ENCODE measurements at regions not wholly inside any gene's neighbourhood (a gene's known extent, or its start where the extent isn't known, plus 50 kb on each side); places are given as distances from the start of the nearest gene placed in this dataset.
A peak's percentile ranks its signal among the peaks of the same experiment; 100 is the strongest.

DNA sequence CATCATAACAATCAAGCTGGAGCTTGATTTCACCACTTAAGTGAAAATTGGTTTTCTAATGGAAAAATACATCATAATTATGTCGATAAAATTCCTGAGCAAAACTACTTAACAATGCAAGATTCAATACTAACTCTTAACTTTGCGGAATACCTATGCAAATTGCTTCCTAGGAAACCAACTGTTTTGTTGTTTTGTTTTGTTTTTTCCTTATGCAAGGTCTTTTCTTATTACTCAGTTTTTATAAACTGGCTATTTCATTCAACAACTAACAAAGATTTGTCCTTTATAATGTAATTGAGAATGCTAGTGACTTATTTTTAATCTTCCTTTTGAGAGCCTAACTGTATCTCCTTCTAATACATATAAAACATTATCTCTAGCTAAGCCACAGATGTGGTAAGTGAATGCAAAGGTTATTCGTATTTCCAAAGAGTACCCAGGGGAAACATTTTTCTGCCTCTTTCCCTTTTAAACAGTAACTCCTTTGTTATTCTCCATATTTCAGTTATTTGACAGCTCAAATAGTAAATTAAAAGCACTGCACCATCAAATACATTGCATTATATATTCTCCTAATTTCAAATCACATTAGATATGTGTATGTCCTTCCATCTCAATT, 609.4 kb downstream of the SLCO4C1 start:
- no peak for TF ChIP-seq GABPA (IDR thresholded peaks at IDR 0.05; ENCODE audit: low read depth)
- TF ChIP-seq, protein P1, sequence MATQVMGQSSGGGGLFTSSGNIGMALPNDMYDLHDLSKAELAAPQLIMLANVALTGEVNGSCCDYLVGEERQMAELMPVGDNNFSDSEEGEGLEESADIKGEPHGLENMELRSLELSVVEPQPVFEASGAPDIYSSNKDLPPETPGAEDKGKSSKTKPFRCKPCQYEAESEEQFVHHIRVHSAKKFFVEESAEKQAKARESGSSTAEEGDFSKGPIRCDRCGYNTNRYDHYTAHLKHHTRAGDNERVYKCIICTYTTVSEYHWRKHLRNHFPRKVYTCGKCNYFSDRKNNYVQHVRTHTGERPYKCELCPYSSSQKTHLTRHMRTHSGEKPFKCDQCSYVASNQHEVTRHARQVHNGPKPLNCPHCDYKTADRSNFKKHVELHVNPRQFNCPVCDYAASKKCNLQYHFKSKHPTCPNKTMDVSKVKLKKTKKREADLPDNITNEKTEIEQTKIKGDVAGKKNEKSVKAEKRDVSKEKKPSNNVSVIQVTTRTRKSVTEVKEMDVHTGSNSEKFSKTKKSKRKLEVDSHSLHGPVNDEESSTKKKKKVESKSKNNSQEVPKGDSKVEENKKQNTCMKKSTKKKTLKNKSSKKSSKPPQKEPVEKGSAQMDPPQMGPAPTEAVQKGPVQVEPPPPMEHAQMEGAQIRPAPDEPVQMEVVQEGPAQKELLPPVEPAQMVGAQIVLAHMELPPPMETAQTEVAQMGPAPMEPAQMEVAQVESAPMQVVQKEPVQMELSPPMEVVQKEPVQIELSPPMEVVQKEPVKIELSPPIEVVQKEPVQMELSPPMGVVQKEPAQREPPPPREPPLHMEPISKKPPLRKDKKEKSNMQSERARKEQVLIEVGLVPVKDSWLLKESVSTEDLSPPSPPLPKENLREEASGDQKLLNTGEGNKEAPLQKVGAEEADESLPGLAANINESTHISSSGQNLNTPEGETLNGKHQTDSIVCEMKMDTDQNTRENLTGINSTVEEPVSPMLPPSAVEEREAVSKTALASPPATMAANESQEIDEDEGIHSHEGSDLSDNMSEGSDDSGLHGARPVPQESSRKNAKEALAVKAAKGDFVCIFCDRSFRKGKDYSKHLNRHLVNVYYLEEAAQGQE (IDR thresholded peaks at IDR 0.05; ENCODE audit: insufficient replicate concordance, low read depth): no peak
- TF ChIP-seq POLR2AphosphoS5 (IDR thresholded peaks at IDR 0.05; ENCODE audit: low read depth): no peak
- TF ChIP-seq SPI1 (IDR thresholded peaks at IDR 0.05; ENCODE audit: borderline replicate concordance, low read depth): no peak
- TF ChIP-seq, protein P2, sequence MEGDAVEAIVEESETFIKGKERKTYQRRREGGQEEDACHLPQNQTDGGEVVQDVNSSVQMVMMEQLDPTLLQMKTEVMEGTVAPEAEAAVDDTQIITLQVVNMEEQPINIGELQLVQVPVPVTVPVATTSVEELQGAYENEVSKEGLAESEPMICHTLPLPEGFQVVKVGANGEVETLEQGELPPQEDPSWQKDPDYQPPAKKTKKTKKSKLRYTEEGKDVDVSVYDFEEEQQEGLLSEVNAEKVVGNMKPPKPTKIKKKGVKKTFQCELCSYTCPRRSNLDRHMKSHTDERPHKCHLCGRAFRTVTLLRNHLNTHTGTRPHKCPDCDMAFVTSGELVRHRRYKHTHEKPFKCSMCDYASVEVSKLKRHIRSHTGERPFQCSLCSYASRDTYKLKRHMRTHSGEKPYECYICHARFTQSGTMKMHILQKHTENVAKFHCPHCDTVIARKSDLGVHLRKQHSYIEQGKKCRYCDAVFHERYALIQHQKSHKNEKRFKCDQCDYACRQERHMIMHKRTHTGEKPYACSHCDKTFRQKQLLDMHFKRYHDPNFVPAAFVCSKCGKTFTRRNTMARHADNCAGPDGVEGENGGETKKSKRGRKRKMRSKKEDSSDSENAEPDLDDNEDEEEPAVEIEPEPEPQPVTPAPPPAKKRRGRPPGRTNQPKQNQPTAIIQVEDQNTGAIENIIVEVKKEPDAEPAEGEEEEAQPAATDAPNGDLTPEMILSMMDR (IDR thresholded peaks at IDR 0.05; ENCODE audit: insufficient read depth, low read length): no peak

DNA sequence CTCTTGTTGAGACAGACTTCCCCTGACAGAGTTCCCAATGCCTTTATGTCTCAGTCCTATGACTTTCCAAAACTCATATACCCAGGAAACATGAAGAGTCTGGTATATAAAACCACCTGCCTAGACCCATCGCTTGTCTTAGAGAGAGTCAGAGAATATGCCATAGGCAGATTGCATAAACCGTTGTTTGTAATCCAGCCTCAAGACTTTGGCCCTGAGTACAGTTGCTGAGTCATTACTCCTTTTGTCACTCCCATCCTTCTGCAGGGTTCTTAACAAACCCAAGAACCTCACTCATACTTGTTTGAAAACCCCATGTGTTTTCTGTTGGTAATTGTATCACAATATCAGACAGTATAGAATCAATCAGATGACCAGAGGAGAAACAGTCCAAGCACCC, 616.3 kb downstream of the SLCO4C1 start:
- peak in 1 of 2 experiments; percentile 15 for DNase-seq (ENCODE audit: low read depth in 1 of 2, low spot score in 1 of 2)
- Histone ChIP-seq H3K27me3 (ENCODE audit: insufficient read depth, poor library complexity, severe bottlenecking) (no peaks in the 10 kb centered on the region), H3K4me3 (replicated peaks; ENCODE audit: insufficient read depth, low read length) (no peak overlapping the region), H3K27ac (replicated peaks) (no peak overlapping the region)
- TF ChIP-seq SPI1 (IDR thresholded peaks at IDR 0.05; ENCODE audit: borderline replicate concordance, low read depth): no peak
- TF ChIP-seq, protein P2 (IDR thresholded peaks at IDR 0.05; ENCODE audit: insufficient read depth, low read length): no peak
- TF ChIP-seq GABPA (IDR thresholded peaks at IDR 0.05; ENCODE audit: low read depth): no peak
- TF ChIP-seq, protein P1 (IDR thresholded peaks at IDR 0.05; ENCODE audit: insufficient replicate concordance, low read depth): no peak
- TF ChIP-seq POLR2AphosphoS5 (IDR thresholded peaks at IDR 0.05; ENCODE audit: low read depth): no peak

More for the DNA sequence above, 609.4 kb downstream of the SLCO4C1 start:
- no peaks in the 10 kb centered on the region for H3K27me3 ChIP-seq (ENCODE audit: insufficient read depth, poor library complexity, severe bottlenecking)
- H3K4me3 ChIP-seq (replicated peaks; ENCODE audit: insufficient read depth, low read length): no peak overlapping the region
- H3K27ac ChIP-seq (replicated peaks): no peak overlapping the region
- no peak for DNase-seq (ENCODE audit: low read depth in 1 of 2, low spot score in 1 of 2)

DNA sequence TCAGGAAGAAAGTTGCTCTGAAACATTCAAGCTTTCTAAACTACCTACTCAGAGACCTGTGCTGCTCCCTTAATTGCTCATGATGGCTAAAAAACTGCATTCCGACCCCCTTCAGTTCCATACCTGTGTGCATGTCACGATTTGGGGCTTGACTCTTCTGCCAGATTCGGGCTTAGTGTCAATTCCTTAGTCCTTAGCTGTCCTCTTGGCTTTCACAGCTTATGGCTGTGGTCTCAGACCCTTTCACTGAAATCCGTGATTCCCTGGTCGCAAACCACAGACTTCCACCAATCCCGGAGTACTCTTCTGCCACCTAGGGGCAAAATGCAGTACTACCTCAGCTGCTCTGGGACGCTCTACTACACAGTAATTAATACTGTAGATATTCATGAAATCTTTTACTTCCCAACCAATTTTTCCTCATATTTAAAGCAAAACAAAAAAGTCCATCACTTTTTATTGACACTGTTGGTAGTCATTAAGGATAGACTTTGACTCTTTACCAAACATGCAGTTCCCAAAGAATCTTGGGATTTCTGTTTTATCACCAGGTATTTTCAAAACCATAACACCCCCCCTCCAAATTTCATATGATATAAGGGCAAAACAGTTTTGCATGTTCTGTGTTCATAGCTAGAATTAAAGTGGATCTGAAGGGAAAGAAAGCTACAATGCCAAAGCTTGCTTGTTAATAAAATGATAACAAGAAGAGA, 617.4 kb downstream of the SLCO4C1 start:
- DNase-seq (ENCODE audit: low read depth in 1 of 2, low spot score in 1 of 2): peak; percentile 13 to 14
- TF ChIP-seq, protein P2 (IDR thresholded peaks at IDR 0.05; ENCODE audit: insufficient read depth, low read length): peak; percentile 26
- TF ChIP-seq SPI1 (IDR thresholded peaks at IDR 0.05; ENCODE audit: borderline replicate concordance, low read depth): no peak
- no peak overlapping the region for H3K4me3 ChIP-seq (replicated peaks; ENCODE audit: insufficient read depth, low read length)

More for the DNA sequence above, 617.4 kb downstream of the SLCO4C1 start:
- Histone ChIP-seq H3K27me3 (ENCODE audit: insufficient read depth, poor library complexity, severe bottlenecking) (no peaks in the 10 kb centered on the region), H3K27ac (replicated peaks) (no peak overlapping the region)
